ENCODE measurements at regions not wholly inside any gene's neighbourhood (a gene's known extent, or its start where the extent isn't known, plus 50 kb on each side); places are given as distances from the start of the nearest gene placed in this dataset.

GRCh38 chr7:65475734-65476319 is 102.2 kb downstream of the ZNF92 start (continued):
- TF ChIP-seq, protein P1, sequence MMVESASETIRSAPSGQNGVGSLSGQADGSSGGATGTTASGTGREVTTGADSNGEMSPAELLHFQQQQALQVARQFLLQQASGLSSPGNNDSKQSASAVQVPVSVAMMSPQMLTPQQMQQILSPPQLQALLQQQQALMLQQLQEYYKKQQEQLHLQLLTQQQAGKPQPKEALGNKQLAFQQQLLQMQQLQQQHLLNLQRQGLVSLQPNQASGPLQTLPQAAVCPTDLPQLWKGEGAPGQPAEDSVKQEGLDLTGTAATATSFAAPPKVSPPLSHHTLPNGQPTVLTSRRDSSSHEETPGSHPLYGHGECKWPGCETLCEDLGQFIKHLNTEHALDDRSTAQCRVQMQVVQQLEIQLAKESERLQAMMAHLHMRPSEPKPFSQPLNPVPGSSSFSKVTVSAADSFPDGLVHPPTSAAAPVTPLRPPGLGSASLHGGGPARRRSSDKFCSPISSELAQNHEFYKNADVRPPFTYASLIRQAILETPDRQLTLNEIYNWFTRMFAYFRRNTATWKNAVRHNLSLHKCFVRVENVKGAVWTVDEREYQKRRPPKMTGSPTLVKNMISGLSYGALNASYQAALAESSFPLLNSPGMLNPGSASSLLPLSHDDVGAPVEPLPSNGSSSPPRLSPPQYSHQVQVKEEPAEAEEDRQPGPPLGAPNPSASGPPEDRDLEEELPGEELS (CRISPR knock-in tag; IDR thresholded peaks at IDR 0.05): peak; percentile 97
- TF ChIP-seq GABPA (IDR thresholded peaks at IDR 0.05; ENCODE audit: low read depth, low read length) (no peak), GABPA (CRISPR knock-in tag; IDR thresholded peaks at IDR 0.05; ENCODE audit: low read depth) (peak; percentile 65), TBX2 (CRISPR knock-in tag; IDR thresholded peaks at IDR 0.05; ENCODE audit: borderline replicate concordance) (peak; percentile 93), REST (IDR thresholded peaks at IDR 0.05; ENCODE audit: borderline replicate concordance in 1 of 2, low read depth in 1 of 2, low read length in 2 of 2) (no peak), ZNF775 (CRISPR knock-in tag; IDR thresholded peaks at IDR 0.05; ENCODE audit: borderline replicate concordance) (no peak), ZSCAN31 (CRISPR knock-in tag; IDR thresholded peaks at IDR 0.05; ENCODE audit: low read depth) (peak; percentile 57; the same call in 1 of the 2 replicates), ZNF124 (CRISPR knock-in tag; IDR thresholded peaks at IDR 0.05) (0 out of 2 replicates have a peak, but pooled peaks have one; percentile 64), IKZF1 (IDR thresholded peaks at IDR 0.05) (no peak), ZNF605 (CRISPR knock-in tag; IDR thresholded peaks at IDR 0.05) (peak; percentile 25; the same call in 1 of the 2 replicates), HINFP (CRISPR knock-in tag; IDR thresholded peaks at IDR 0.05; ENCODE audit: low read depth) (no peak), MTF1 (CRISPR knock-in tag; IDR thresholded peaks at IDR 0.05) (no peak), ZNF335 (CRISPR knock-in tag; IDR thresholded peaks at IDR 0.05) (peak; percentile 63; the same call in 1 of the 2 replicates), ZNF121 (CRISPR knock-in tag; IDR thresholded peaks at IDR 0.05) (peak; percentile 58), ZEB1 (IDR thresholded peaks at IDR 0.05; ENCODE audit: insufficient replicate concordance, low read depth) (peak; percentile 43)
- TF ChIP-seq, protein P2, sequence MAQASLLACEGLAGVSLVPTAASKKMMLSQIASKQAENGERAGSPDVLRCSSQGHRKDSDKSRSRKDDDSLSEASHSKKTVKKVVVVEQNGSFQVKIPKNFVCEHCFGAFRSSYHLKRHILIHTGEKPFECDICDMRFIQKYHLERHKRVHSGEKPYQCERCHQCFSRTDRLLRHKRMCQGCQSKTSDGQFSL (CRISPR knock-in tag; IDR thresholded peaks at IDR 0.05): peak; percentile 20; the same call in 1 of the 2 replicates
- TF ChIP-seq, protein P3, sequence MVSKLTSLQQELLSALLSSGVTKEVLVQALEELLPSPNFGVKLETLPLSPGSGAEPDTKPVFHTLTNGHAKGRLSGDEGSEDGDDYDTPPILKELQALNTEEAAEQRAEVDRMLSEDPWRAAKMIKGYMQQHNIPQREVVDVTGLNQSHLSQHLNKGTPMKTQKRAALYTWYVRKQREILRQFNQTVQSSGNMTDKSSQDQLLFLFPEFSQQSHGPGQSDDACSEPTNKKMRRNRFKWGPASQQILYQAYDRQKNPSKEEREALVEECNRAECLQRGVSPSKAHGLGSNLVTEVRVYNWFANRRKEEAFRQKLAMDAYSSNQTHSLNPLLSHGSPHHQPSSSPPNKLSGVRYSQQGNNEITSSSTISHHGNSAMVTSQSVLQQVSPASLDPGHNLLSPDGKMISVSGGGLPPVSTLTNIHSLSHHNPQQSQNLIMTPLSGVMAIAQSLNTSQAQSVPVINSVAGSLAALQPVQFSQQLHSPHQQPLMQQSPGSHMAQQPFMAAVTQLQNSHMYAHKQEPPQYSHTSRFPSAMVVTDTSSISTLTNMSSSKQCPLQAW (CRISPR knock-in tag; IDR thresholded peaks at IDR 0.05): peak; percentile 68; the same call in 1 of the 2 replicates
- TF ChIP-seq, protein P4, sequence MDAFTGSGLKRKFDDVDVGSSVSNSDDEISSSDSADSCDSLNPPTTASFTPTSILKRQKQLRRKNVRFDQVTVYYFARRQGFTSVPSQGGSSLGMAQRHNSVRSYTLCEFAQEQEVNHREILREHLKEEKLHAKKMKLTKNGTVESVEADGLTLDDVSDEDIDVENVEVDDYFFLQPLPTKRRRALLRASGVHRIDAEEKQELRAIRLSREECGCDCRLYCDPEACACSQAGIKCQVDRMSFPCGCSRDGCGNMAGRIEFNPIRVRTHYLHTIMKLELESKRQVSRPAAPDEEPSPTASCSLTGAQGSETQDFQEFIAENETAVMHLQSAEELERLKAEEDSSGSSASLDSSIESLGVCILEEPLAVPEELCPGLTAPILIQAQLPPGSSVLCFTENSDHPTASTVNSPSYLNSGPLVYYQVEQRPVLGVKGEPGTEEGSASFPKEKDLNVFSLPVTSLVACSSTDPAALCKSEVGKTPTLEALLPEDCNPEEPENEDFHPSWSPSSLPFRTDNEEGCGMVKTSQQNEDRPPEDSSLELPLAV (CRISPR knock-in tag; conservative IDR thresholded peaks at IDR 0.05; ENCODE audit: low read depth): no peak
